ENCODE measurements at regions not wholly inside any gene's neighbourhood (a gene's known extent, or its start where the extent isn't known, plus 50 kb on each side); places are given as distances from the start of the nearest gene placed in this dataset.

GRCh38 chr6:22149501-22150367, 147.1 kb downstream of the PRL start:
- Histone ChIP-seq H3K4me3 (no peak overlapping the region), H3K36me3 (no peaks in the 10 kb centered on the region), H3K27me3 (replicated peaks; ENCODE audit: insufficient read depth) (no peaks in the 10 kb centered on the region), H3K27ac (no peak overlapping the region), H3K9me3 (no peaks in the 10 kb centered on the region), H3K4me1 (ENCODE audit: control insufficient read depth in 1 of 2, low read depth in 2 of 2) (peaks cover 10 to 41% of the 10 kb centered on the region in 2 donors)
- ATAC-seq (ENCODE audit: insufficient number of reproducible peaks, low FRiP score, low read depth) (no peak), DNase-seq (ENCODE audit: low spot score) (no peak)
- no peak for TF ChIP-seq CTCF (IDR thresholded peaks at IDR 0.05)

- H3K9me3 ChIP-seq, result no peaks in the 10 kb centered on the region
- H3K27ac ChIP-seq, result no peak overlapping the region
- no peaks in the 10 kb centered on the region for H3K36me3 ChIP-seq
- DNase-seq (ENCODE audit: low spot score), result no peak
- peaks cover 9 to 38% of the 10 kb centered on the region in 2 donors for H3K4me1 ChIP-seq (ENCODE audit: control insufficient read depth in 1 of 2, low read depth in 2 of 2)
- TF ChIP-seq CTCF (IDR thresholded peaks at IDR 0.05), result no peak
- ATAC-seq (ENCODE audit: insufficient number of reproducible peaks, low FRiP score, low read depth), result no peak
- no peak overlapping the region for H3K4me3 ChIP-seq
- no peaks in the 10 kb centered on the region for H3K27me3 ChIP-seq (replicated peaks; ENCODE audit: insufficient read depth)
Measured at GRCh38 chr6:22150368-22151035, 146.3 kb downstream of the PRL start.

GRCh38 chr6:22151892-22152291, 144.9 kb downstream of the PRL start:
- no peak for DNase-seq (ENCODE audit: low spot score)
- H3K36me3 ChIP-seq, result no peaks in the 10 kb centered on the region
- no peaks in the 10 kb centered on the region for H3K27me3 ChIP-seq (replicated peaks; ENCODE audit: insufficient read depth)
- no peaks in the 10 kb centered on the region for H3K9me3 ChIP-seq
- ATAC-seq (ENCODE audit: insufficient number of reproducible peaks, low FRiP score, low read depth), result no peak
- peaks cover 5 to 31% of the 10 kb centered on the region in 2 donors for H3K4me1 ChIP-seq (ENCODE audit: control insufficient read depth in 1 of 2, low read depth in 2 of 2)
- no peak overlapping the region for H3K27ac ChIP-seq
- no peak overlapping the region for H3K4me3 ChIP-seq
- no peak for TF ChIP-seq CTCF (IDR thresholded peaks at IDR 0.05)

GRCh38 chr6:22152841-22153240, 144.0 kb downstream of the PRL start:
- H3K27me3 ChIP-seq (replicated peaks; ENCODE audit: insufficient read depth), result no peaks in the 10 kb centered on the region
- no peaks in the 10 kb centered on the region for H3K36me3 ChIP-seq
- no peak overlapping the region for H3K4me3 ChIP-seq
- ATAC-seq (ENCODE audit: insufficient number of reproducible peaks, low FRiP score, low read depth), result no peak
- H3K27ac ChIP-seq, result no peak overlapping the region
- TF ChIP-seq CTCF (IDR thresholded peaks at IDR 0.05), result no peak
- H3K4me1 ChIP-seq (ENCODE audit: control insufficient read depth in 1 of 2, low read depth in 2 of 2), result peaks cover 3 to 23% of the 10 kb centered on the region in 2 donors
- H3K9me3 ChIP-seq, result no peaks in the 10 kb centered on the region
- no peak for DNase-seq (ENCODE audit: low spot score)

- no peaks in the 10 kb centered on the region for H3K36me3 ChIP-seq
- no peak overlapping the region for H3K4me3 ChIP-seq
- TF ChIP-seq CTCF (IDR thresholded peaks at IDR 0.05), result no peak
- DNase-seq (ENCODE audit: low spot score) (no peak), ATAC-seq (ENCODE audit: insufficient number of reproducible peaks, low FRiP score, low read depth) (no peak)
- H3K27ac ChIP-seq, result no peak overlapping the region
- H3K4me1 ChIP-seq (ENCODE audit: control insufficient read depth in 1 of 2, low read depth in 2 of 2), result peaks cover 3 to 15% of the 10 kb centered on the region in 2 donors
- no peaks in the 10 kb centered on the region for H3K9me3 ChIP-seq
- no peaks in the 10 kb centered on the region for H3K27me3 ChIP-seq (replicated peaks; ENCODE audit: insufficient read depth)
Measured at GRCh38 chr6:22153384-22154158, 143.3 kb downstream of the PRL start.
